ENCODE measurements at regions not wholly inside any gene's neighbourhood (a gene's known extent, or its start where the extent isn't known, plus 50 kb on each side); places are given as distances from the start of the nearest gene placed in this dataset.
"Not testable (repeated sequence)": the region's sequence is repeated elsewhere in the genome, so short reads cannot be mapped to it uniquely, and the experiment has no call there.

DNA sequence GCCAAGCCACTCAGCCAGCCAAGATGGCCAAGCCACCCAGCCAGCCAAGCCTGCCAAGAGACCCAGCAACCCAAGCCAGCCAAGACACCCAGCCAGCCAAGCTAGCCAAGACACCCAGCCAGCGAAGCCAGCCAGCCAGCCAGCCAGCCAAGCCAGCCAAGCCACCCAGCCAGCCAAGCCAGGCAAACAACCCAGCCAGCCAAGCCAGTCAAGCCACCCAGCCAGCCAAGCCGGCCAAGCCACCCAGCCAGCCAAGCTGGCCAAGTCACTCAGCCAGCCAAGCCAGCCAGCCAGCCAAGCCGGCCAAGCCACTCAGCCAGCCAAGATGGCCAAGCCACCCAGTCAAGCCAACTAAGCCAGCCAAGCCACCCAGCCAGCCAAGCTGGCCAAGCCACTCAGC lies 337.5 kb upstream of the PLGLB2 start:
- not testable (repeated sequence) for DNase-seq (ENCODE audit: low read depth)

DNA sequence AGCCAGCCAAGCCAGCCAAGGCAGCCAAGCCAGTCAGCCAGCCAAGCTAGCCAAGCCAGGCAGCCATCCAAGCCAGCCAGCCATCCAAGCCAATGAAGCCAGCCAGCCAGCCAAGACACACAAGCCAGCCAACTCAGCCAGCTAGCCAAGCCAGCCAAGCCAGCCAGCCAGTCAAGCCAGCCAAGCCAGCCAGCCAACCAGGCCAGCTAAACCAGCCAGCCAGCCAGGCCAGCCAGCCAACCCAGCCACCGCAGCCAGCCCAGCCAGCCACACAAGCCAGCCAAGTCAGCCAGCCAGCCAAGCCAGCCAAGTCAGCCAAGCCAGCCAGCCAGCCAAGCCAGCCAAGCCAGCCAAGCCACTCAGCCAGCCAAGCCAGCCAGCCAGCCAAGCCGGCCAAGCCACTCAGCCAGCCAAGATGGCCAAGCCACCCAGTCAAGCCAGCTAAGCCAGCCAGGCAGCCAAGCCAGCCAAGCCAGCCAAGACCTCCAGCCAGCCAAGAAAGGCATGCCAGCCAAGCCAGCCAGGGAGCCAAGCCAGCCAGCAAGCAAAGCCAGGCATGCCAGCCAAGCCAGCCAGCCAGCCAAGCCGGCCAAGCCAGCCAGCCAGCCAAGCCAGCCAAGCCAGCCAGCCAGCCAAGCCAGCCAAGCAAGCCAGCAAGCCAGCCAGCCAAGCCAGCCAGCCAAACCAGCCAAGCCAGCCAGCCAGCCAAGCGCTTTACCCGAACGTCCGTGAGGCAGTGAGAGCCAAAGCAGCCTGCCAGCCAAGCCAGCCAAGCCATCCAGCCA lies 335.7 kb upstream of the PLGLB2 start:
- DNase-seq (ENCODE audit: low read depth), result not testable (repeated sequence)

DNA sequence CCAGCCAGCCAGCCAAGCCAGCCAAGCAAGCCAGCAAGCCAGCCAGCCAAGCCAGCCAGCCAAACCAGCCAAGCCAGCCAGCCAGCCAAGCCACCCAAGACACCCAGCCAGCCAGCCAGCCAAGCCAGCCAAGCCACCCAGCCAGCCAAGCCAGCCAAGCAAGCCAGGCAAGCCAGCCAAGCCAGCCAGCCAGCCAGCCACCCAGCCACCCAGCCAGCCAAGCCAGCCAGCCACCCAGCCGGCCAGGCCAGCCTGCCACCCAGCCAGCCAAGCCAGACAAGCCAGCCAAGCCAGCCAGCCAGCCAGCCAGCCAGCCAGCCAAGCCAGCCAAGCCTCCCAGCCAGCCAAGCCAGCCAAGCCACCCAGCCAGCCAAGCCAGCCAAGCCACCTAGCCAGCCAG lies 333.6 kb upstream of the PLGLB2 start:
- not testable (repeated sequence) for DNase-seq (ENCODE audit: low read depth)

DNA sequence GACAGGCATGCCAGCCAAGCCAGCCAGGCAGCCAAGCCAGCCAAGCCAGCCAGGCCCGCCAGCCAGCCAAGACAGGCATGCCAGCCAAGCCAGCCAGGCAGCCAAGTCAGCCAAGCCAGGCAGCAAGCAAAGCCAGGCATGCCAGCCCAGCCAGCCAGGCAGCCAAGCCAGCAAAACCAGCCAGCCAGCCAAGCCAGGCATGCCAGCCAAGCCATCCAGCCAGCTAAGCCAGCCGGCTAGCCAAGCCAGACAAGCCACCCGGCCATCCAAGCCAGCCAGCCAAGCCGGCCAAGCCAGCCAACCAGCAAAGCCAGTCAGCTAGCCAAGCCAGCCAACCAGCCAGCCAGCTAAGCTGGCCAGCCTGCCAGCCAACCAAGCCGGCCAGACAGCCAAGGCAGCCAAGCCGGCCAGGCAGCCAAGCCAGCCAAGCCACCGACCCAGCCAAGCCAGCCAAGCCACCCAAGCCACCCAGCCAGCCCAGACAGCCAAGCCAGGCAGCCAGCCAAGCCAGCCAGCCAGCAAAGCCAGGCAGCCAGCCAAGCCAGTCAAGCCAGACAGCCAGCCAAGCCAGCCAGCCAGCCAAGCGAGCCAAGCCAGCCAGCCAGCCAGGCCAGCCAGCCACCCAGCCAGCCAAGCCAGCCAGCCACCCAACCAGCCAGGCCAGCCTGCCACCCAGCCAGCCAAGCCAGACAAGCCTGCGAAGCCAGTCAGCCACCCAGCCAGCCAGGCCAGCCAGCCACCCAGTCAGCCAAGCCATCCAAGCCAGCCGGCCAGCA lies 332.9 kb upstream of the PLGLB2 start:
- not testable (repeated sequence) for DNase-seq (ENCODE audit: low read depth)

DNA sequence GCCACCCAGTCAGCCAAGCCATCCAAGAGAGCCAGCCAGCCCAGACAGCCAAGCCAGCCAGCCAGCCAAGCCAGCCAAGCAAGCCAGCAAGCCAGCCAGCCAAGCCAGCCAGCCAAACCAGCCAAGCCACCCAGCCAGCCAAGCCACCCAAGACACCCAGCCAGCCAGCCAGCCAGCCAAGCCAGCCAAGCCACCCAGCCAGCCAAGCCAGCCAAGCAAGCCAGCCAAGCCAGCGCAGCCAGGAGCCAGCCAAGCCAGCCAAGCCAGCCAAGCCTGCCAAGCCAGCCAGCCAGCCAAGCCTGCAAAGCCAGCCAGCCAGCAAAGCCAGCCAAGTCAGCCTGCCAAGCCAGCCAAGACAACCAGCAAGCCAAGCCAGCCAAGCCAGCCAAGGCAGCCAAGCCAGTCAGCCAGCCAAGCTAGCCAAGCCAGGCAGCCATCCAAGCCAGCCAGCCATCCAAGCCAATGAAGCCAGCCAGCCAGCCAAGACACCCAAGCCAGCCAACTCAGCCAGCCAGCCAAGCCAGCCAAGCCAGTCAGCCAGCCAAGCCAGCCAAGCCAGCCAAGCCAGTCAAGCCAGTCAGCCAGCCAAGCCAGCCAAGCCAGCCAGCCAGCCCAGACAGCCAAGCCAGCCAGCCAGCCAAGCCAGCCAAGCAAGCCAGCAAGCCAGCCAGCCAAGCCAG lies 332.2 kb upstream of the PLGLB2 start:
- not testable (repeated sequence) for DNase-seq (ENCODE audit: low read depth)

DNA sequence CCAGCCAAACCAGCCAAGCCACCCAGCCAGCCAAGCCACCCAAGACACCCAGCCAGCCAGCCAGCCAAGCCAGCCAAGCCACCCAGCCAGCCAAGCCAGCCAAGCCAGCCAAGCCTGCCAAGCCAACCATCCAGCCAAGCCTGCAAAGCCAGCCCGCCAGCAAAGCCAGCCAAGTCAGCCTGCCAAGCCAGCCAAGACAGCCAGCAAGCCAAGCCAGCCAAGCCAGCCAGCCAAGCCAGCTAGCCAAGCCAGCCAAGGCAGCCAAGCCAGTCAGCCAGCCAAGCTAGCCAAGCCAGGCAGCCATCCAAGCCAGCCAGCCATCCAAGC lies 331.7 kb upstream of the PLGLB2 start:
- DNase-seq (ENCODE audit: low read depth), result not testable (repeated sequence)

DNA sequence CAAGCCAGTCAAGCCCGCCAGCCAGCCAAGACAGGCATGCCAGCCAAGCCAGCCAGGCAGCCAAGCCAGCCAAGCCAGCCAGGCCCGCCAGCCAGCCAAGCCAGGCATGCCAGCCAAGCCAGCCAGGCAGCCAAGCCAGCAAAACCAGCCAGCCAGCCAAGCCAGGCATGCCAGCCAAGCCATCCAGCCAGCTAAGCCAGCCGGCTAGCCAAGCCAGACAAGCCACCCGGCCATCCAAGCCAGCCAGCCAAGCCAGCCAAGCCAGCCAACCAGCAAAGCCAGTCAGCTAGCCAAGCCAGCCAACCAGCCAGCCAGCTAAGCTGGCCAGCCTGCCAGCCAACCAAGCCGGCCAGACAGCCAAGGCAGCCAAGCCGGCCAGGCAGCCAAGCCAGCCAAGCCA lies 330.7 kb upstream of the PLGLB2 start:
- not testable (repeated sequence) for DNase-seq (ENCODE audit: low read depth)

DNA sequence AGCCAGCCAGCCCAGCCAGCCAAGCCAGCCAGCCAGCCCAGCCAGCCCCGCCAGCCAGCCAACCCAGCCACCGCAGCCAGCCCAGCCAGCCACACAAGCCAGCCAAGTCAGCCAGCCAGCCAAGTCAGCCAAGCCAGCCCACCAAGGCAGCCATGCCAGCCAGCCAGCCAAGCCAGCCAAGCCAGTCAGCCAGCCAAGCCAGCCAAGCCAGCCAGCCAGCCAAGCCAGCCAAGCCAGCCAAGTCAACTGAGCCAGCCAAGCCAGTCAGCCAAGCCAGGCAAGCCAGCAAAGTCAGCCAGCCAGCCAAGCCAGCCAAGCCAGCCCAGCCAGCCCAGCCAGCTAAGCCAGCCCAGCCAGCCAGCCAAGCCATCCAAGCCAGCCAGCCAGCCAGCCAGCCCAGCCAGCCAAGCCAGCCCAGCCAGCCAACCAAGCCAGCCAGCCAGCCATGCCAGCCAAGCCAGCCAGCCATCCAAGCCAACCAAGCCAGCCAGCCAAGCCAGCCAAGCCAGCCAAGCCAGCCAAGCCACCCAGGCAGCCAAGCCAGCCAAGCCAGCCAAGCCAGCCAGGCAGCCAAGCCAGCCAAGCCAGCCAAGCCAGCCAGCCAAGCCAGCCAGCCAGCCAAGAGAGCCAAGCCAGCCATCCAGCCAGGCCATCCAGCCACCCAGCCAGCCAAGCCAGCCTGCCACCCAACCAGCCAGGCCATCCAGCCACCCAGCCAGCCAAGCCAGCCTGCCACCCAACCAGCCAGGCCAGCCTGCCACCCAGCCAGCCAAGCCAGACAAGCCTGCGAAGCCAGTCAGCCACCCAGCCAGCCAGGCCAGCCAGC lies 329.9 kb upstream of the PLGLB2 start:
- DNase-seq (ENCODE audit: low read depth), result not testable (repeated sequence)

DNA sequence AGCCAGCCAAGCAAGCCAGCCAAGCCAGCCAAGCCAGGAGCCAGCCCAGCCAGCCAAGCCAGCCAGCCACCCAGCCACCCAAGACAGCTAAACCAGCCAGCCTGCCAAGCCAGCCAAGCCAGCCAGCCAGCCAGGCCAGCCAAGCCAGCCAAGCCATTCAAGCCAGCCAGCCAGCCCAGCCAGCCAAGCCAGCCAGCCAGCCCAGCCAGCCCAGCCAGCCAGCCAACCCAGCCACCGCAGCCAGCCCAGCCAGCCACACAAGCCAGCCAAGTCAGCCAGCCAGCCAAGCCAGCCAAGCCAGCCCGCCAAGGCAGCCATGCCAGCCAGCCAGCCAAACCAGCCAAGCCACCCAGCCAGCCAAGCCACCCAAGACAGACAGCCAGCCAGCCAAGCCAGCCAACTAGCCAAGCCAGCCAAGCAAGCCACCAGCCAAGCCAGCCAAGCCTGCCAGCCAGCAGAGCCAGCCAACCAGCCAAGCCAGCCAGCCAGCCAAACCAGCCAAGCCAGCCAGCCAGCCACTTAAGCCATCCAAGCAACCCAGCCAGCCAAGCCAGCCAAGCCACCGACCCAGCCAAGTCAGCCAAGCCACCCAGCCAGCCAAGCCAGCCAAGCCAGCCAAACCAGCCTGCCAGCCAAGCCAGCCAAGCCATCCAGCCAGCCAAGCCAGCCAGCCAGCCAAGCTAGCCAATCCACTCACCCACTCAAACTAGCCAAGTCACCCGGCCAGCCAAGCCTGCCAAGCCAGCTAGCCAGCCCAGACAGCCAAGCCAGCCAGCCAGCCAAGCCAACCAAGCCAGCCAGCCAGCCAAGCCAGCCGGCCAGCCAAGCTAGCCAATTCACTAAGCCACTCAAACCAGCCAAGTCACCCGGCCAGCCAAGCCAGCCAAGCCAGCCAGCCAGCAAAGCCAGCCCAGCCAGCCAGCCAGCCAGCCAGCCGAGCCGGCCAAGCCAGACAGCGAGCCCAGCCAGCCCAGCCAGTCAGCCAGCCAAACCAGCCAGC lies 328.8 kb upstream of the PLGLB2 start:
- not testable (repeated sequence) for DNase-seq (ENCODE audit: low read depth)

DNA sequence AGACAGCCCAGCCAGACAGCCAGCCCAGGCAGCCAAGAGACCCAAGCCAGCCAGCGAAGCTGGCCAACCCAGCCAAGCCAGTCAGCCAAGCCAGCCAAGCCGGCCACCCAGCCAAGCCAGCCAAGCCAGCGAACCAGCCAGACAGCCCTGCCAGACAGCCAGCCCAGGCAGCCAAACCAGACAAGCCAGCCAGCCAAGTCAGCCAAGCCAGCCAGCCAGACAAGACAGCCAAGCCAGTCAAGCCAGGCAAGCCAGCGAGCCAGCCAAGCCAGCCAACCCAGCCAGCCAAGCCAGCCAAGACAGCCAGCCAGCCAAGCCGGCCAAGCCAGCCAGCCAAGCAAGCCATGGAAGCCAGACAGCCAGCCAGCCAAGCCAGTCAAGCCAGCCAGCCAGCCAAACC lies 327.9 kb upstream of the PLGLB2 start:
- not testable (repeated sequence) for DNase-seq (ENCODE audit: low read depth)

DNA sequence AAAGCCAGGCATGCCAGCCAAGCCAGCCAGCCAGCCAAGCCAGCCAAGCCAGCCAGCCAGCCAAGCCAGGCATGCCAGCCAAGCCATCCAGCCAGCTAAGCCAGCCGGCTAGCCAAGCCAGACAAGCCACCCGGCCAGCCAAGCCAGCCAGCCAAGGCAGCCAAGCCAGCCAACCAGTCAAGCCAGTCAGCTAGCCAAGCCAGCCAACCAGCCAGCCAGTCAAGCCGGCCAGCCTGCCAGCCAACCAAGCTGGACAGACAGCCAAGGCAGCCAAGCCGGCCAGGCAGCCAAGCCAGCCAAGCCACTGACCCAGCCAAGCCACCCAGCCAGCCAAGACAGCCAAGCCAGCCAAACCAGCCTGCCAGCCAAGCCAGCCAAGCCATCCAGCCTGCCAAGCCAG lies 326.9 kb upstream of the PLGLB2 start:
- not testable (repeated sequence) for DNase-seq (ENCODE audit: low read depth)

DNA sequence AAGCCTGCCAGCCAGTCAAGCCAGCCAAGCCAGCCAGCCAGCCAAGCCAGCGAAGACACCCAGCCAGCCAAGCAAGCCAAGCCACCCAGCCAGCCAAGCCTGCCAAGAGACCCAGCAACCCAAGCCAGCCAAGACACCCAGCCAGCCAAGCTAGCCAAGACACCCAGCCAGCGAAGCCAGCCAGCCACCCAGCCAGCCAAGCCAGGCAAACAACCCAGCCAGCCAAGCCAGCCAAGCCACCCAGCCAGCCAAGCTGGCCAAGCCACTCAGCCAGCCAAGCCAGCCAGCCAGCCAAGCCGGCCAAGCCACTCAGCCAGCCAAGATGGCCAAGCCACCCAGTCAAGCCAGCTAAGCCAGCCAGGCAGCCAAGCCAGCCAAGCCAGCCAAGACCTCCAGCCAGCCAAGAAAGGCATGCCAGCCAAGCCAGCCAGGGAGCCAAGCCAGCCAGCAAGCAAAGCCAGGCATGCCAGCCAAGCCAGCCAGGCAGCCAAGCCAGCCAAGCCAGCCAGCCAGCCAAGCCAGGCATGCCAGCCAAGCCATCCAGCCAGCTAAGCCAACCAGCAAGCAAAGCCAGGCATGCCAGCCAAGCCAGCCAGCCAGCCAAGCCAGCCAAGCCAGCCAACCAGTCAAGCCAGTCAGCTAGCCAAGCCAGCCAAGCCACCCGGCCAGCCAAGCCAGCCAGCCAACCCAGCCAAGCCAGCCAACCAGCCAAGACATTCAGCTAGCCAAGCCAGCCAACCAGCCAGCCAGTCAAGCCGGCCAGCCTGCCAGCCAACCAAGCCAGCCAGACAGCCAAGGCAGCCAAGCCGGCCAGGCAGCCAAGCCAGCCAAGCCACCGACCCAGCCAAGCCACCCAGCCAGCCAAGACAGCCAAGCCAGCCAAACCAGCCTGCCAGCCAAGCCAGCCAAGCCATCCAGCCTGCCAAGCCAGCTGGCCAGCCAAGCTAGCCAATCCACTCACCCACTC lies 323.8 kb upstream of the PLGLB2 start:
- not testable (repeated sequence) for DNase-seq (ENCODE audit: low read depth)

DNA sequence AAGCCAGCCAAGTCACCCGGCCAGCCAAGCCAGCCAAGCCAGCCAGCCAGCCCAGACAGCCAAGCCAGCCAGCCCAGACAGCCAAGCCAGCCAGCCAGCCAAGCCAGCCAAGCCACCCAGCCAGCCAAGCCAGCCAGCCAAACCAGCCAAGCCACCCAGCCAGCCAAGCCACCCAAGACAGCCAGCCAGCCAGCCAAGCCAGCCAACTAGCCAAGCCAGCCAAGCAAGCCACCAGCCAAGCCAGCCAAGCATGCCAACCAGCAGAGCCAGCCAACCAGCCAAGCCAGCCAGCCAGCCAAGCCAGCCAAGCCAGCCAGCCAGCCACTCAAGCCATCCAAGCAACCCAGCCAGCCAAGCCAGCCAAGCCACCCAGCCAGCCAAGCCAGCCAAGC lies 323.1 kb upstream of the PLGLB2 start:
- not testable (repeated sequence) for DNase-seq (ENCODE audit: low read depth)

DNA sequence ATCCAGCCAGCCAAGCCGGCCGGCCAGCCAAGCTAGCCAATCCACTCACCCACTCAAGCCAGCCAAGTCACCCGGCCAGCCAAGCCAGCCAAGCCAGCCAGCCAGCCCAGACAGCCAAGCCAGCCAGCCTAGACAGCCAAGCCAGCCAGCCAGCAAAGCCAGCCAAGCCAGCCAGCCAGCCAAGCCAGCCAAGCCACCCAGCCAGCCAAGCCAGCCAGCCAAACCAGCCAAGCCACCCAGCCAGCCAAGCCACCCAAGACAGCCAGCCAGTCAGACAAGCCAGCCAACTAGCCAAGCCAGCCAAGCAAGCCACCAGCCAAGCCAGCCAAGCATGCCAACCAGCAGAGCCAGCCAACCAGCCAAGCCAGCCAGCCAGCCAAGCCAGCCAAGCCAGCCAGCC lies 322.7 kb upstream of the PLGLB2 start:
- DNase-seq (ENCODE audit: low read depth), result not testable (repeated sequence)

DNA sequence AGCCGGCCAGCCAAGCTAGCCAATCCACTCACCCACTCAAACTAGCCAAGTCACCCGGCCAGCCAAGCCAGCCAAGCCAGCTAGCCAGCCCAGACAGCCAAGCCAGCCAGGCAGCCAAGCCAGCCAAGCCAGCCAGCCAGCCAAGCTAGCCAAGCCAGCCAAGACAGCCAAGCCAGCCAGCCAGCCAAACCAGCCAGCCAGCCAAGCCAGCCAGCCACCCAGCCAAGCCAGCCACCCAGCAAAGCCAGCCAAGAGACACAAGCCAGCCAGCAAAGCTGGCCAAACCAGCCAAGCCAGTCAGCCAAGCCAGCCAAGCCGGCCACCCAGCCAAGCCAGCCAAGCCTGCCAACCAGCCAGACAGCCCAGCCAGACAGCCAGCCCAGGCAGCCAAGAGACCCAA lies 322.2 kb upstream of the PLGLB2 start:
- DNase-seq (ENCODE audit: low read depth), result not testable (repeated sequence)

DNA sequence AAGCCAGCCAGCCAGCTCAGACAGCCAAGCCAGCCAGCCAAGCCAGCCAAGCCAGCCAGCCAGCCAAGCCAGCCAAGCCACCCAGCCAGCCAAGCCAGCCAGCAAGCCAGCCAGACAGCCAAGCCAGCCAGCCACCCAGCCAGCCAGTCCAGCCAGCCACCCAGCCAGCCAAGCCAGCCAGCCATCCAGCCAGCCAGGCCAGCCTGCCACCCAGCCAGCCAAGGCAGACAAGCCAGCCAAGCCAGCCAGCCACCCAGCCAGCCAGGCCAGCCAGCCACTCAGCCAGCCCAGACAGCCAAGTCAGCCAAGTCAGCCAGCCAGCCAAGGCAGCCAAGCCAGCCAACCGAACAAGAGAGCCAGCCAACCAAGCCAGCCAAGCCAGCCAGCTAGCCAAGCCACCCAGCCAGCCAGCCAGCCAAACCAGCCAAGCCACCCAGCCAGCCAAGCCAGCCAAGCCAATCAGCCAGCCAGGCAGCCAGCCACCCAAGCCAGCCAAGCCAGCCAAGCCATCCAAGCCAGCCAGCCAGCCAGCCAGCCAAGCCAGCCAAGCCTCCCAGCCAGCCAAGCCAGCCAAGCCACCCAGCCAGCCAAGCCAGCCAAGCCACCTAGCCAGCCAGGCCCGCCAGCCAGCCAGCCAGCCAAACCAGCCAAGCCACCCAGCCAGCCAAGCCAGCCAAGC lies 319.3 kb upstream of the PLGLB2 start:
- not testable (repeated sequence) for DNase-seq (ENCODE audit: low read depth)

DNA sequence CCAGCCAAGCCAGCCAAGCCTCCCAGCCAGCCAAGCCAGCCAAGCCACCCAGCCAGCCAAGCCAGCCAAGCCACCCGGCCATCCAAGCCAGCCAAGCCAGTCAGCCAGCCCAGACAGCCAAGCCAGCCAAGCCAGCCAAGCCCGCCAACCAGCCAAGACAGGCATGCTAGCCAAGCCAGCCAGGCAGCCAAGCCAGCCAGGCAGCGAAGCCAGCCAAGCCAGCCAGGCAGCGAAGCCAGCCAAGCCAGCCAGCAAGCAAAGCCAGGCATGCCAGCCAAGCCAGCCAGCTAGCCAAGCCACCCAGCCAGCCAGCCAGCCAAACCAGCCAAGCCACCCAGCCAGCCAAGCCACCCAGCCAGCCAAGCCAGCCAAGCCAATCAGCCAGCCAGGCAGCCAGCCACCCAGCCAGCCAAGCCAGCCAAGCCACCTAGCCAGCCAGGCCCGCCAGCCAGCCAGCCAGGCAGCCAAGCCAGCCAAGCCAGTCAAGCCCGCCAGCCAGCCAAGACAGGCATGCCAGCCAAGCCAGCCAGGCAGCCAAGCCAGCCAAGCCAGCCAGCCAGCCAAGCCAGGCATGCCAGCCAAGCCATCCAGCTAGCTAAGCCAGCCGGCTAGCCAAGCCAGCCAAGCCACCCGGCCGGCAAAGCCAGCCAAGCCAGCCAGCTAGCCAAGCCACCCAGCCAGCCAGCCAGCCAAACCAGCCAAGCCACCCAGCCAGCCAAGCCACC lies 318.5 kb upstream of the PLGLB2 start:
- DNase-seq (ENCODE audit: low read depth), result not testable (repeated sequence)

DNA sequence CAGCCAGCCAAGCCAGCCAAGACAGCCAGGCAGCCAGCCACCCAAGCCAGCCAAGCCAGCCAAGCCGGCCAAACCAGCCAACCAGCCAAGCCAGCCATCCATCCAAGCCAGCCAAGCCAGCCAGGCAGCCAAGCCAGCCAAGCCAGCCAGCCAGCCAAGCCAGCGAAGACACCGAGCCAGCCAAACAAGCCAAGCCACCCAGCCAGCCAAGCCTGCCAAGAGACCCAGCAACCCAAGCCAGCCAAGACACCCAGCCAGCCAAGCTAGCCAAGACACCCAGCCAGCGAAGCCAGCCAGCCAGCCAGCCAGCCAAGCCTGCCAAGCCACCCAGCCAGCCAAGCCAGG lies 318.0 kb upstream of the PLGLB2 start:
- not testable (repeated sequence) for DNase-seq (ENCODE audit: low read depth)
